PC-3 (cell line): ENCODE measurements at regions not wholly inside any gene's neighbourhood (a gene's known extent, or its start where the extent isn't known, plus 50 kb on each side); places are given as distances from the start of the nearest gene placed in this dataset.

Experiments used
- ATAC-seq: fragments of 200-7000 bp; cut with Tn5 transposase; 2 replicates; pipeline ENCODE4 v1.9.1; 2020; ENCODE audit warnings: mild to moderate bottlenecking, moderate library complexity
- BruUV-seq: library from RNA; stranded (reverse); fragments of 400-500 nt; replicated peaks from 2 replicates; lab custom pipeline; 2021; lab: Mats Ljungman, UMichigan
- CTCF ChIA-PET: fragments of 300-600 bp; sonication (Branson Sonifier 250); formaldehyde crosslinking; loops from one replicate; lab custom pipeline; 2022; ENCODE audit warnings: antibody characterized with exemption; lab: Charles Lee
- POLR2A ChIA-PET: fragments of 300-600 bp; sonication (Branson Sonifier 250); formaldehyde crosslinking; loops from one replicate; lab custom pipeline; 2022; ENCODE audit warnings: antibody characterized with exemption; ENCODE audit not compliant: unreplicated experiment; lab: Charles Lee
- DNase-seq: peaks from one replicate; pipeline ENCODE4 v3.0.0-alpha.2; 2015
- H2AFZ ChIP-seq: fragments of 300-600 bp; sonication (generic); 2 replicates; pipeline ENCODE4 v1.6.0; 2016; ENCODE audit warnings: antibody characterized with exemption, low read length
- H3F3A ChIP-seq: fragments of 300-600 bp; sonication (generic); one replicate; pipeline ENCODE4 v1.6.0; 2017; ENCODE audit warnings: antibody characterized with exemption, low read length, control low read depth, mild to moderate bottlenecking; ENCODE audit not compliant: unreplicated experiment
- H3K27ac ChIP-seq: fragments of 300-600 bp; sonication (generic); 2 replicates; pipeline ENCODE4 v1.5.1; 2016; ENCODE audit warnings: mild to moderate bottlenecking, low read length
- H3K27me3 ChIP-seq: fragments of 300-600 bp; sonication (generic); 2 replicates; pipeline ENCODE4 v1.6.1; 2016; ENCODE audit warnings: low read length, mixed read lengths
- H3K36me3 ChIP-seq: fragments of 300-600 bp; sonication (generic); 2 replicates; pipeline ENCODE4 v1.6.1; 2016; ENCODE audit warnings: low read depth, mixed run types, low read length, mixed read lengths
- H3K4me1 ChIP-seq: fragments of 300-600 bp; sonication (generic); 2 replicates; pipeline ENCODE4 v1.5.1; 2016; ENCODE audit warnings: low read length; ENCODE audit not compliant: insufficient read depth
- H3K4me2 ChIP-seq: fragments of 300-600 bp; sonication (generic); 2 replicates; pipeline ENCODE4 v1.6.0; 2016; ENCODE audit warnings: low read length
- H3K4me3 ChIP-seq: fragments of 300-600 bp; sonication (generic); 2 replicates; pipeline ENCODE4 v1.5.1; 2016; ENCODE audit warnings: mild to moderate bottlenecking, low read length, mixed read lengths
- H3K79me2 ChIP-seq: fragments of 300-600 bp; sonication (generic); 2 replicates; pipeline ENCODE4 v1.6.1; 2017; ENCODE audit warnings: low read length, mixed read lengths
- H3K9ac ChIP-seq: fragments of 300-600 bp; sonication (generic); 2 replicates; pipeline ENCODE4 v1.6.0; 2016; ENCODE audit warnings: mild to moderate bottlenecking, low read length
- H3K9me2 ChIP-seq: fragments of 300-600 bp; sonication (generic); replicated peaks from 2 replicates; pipeline ENCODE4 v1.6.1; 2016; ENCODE audit warnings: mixed run types, low read length, mixed read lengths
- H3K9me3 ChIP-seq: fragments of 300-600 bp; sonication (generic); 2 replicates; pipeline ENCODE4 v1.6.1; 2016; ENCODE audit warnings: low read length, mixed read lengths
- H4K20me1 ChIP-seq: fragments of 300-600 bp; sonication (generic); 2 replicates; pipeline ENCODE4 v1.6.1; 2016; ENCODE audit warnings: low read length, mixed read lengths
- EZH2 ChIP-seq: fragments of 300-600 bp; sonication (generic); IDR thresholded peaks from one replicate; pipeline ENCODE4 v1.6.1; 2017; ENCODE audit warnings: antibody characterized with exemption, mild to moderate bottlenecking, low read length; ENCODE audit not compliant: unreplicated experiment
- EZH2phosphoT487 ChIP-seq: fragments of 300-600 bp; sonication (generic); IDR thresholded peaks from 2 replicates; pipeline ENCODE4 v1.6.1; 2018; ENCODE audit warnings: mild to moderate bottlenecking, antibody characterized with exemption, low read length, borderline replicate concordance
- intact Hi-C: fragments of 100-400 bp; cut with micrococcal nuclease; formaldehyde crosslinking; loops from 2 replicates; pipeline ENCODE4 v1.9.0; 2023
- TF ChIP-seq, protein P1 (sequence below): fragments of 300-600 bp; sonication (generic); conservative IDR thresholded peaks from 2 replicates; pipeline ENCODE4 v1.5.1; 2017; ENCODE audit warnings: antibody characterized with exemption, low read depth, mild to moderate bottlenecking, low read length

DNA sequence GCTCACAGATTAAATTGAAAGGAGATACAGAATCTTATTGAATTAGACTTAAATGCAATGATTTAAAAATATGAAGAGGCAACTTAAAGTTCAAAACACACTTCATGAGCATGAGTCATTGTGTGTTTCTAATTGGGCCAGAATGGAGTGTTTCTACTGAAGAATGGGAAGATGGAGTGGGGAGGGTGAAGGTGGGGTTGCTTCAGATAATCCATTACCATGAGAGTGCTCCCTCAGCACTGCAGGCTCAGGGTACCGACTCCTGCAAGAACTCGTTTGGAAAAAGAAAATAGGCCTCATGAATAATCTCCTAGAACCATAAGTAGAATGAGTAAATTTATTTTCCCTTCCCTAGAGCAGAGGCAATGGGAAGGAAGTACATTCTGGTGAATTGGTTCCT is 372.8 kb downstream of the TOX3 start:
- Histone ChIP-seq H3K4me3 (no peak overlapping the region), H3K27me3 (no peaks in the 10 kb centered on the region), H3K79me2 (no peaks in the 10 kb centered on the region), H3K27ac (no peak overlapping the region), H3K4me1 (no peaks in the 10 kb centered on the region), H3K4me2 (no peak overlapping the region), H3F3A (no peaks in the 10 kb centered on the region), H4K20me1 (no peaks in the 10 kb centered on the region), H3K9me2 (no peaks in the 10 kb centered on the region), H3K9ac (no peak overlapping the region), H3K36me3 (no peaks in the 10 kb centered on the region), H3K9me3 (no peaks in the 10 kb centered on the region), H2AFZ (no peak overlapping the region)
- ATAC-seq: no peak
- CTCF ChIA-PET: no interaction called here
- POLR2A ChIA-PET: no interaction called here
- intact Hi-C loops: no loop called here
- DNase-seq: no peak
- TF ChIP-seq, protein P1, sequence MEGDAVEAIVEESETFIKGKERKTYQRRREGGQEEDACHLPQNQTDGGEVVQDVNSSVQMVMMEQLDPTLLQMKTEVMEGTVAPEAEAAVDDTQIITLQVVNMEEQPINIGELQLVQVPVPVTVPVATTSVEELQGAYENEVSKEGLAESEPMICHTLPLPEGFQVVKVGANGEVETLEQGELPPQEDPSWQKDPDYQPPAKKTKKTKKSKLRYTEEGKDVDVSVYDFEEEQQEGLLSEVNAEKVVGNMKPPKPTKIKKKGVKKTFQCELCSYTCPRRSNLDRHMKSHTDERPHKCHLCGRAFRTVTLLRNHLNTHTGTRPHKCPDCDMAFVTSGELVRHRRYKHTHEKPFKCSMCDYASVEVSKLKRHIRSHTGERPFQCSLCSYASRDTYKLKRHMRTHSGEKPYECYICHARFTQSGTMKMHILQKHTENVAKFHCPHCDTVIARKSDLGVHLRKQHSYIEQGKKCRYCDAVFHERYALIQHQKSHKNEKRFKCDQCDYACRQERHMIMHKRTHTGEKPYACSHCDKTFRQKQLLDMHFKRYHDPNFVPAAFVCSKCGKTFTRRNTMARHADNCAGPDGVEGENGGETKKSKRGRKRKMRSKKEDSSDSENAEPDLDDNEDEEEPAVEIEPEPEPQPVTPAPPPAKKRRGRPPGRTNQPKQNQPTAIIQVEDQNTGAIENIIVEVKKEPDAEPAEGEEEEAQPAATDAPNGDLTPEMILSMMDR: no peak
- no peak for TF ChIP-seq EZH2
- TF ChIP-seq EZH2phosphoT487: no peak
- no TSS peak for BruUV-seq

- no peak overlapping the region for H3K4me3 ChIP-seq
- CTCF ChIA-PET: no interaction called here
These were observed 375.5 kb downstream of the TOX3 start for GRCh38 chr16:52171481-52171880.

DNA sequence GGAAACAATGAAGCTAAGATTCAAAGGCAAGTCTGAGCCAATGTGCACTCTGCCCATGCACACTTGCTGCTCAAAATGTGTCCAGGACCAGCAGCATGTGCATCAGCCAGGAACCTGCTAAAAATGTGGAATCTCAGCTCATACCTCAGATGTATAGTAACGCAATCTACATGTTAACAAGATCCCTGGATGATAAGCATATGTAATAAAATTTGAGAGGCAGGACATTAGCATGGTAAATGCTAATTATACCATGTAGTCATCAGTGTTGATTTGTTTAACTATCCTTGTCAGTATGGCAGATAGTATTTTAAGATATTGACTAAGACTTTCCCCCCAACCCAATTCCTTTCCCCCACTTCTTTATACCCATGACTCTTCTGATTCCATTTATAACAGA is 379.6 kb downstream of the TOX3 start:
- H3F3A ChIP-seq: no peaks in the 10 kb centered on the region
- TF ChIP-seq EZH2phosphoT487: no peak
- TF ChIP-seq, protein P1: no peak
- TF ChIP-seq EZH2: no peak
- no TSS peak for BruUV-seq

More at GRCh38 chr16:52171481-52171880, 375.5 kb downstream of the TOX3 start:
- no TSS peak for BruUV-seq
- no peaks in the 10 kb centered on the region for H3K9me3 ChIP-seq
- no peak overlapping the region for H3K27ac ChIP-seq
- no peaks in the 10 kb centered on the region for H3K79me2 ChIP-seq
- DNase-seq (no peak), ATAC-seq (no peak)
- H3F3A ChIP-seq: no peaks in the 10 kb centered on the region
- no peaks in the 10 kb centered on the region for H4K20me1 ChIP-seq
- no peak overlapping the region for H3K4me2 ChIP-seq
- no peak overlapping the region for H3K9ac ChIP-seq
- no peaks in the 10 kb centered on the region for H3K4me1 ChIP-seq
- POLR2A ChIA-PET: no interaction called here
- H3K9me2 ChIP-seq: no peaks in the 10 kb centered on the region
- no peak overlapping the region for H2AFZ ChIP-seq
- TF ChIP-seq, protein P1: no peak
- TF ChIP-seq EZH2phosphoT487 (no peak), EZH2 (no peak)
- no peaks in the 10 kb centered on the region for H3K36me3 ChIP-seq
- intact Hi-C loops: no loop called here
- no peaks in the 10 kb centered on the region for H3K27me3 ChIP-seq

More for the DNA sequence above, 379.6 kb downstream of the TOX3 start:
- Histone ChIP-seq H3K36me3 (no peaks in the 10 kb centered on the region), H3K4me3 (no peak overlapping the region), H3K9me2 (no peaks in the 10 kb centered on the region), H3K27ac (no peak overlapping the region), H3K9me3 (no peaks in the 10 kb centered on the region), H4K20me1 (no peaks in the 10 kb centered on the region), H3K9ac (no peak overlapping the region), H2AFZ (no peak overlapping the region), H3K79me2 (no peaks in the 10 kb centered on the region), H3K4me2 (no peak overlapping the region), H3K27me3 (no peaks in the 10 kb centered on the region), H3K4me1 (no peaks in the 10 kb centered on the region)
- ATAC-seq (no peak), DNase-seq (no peak)
- intact Hi-C loops: no loop called here
- POLR2A ChIA-PET: no interaction called here
- CTCF ChIA-PET: no interaction called here
